ENCODE measurements at regions not wholly inside any gene's neighbourhood (a gene's known extent, or its start where the extent isn't known, plus 50 kb on each side); places are given as distances from the start of the nearest gene placed in this dataset.

- 34 to 61% (median 58%) methylated on average over 4 of the region's 4 CpGs for whole genome bisulfite sequencing, 5 donors
- no peak overlapping the region for H3K4me3 ChIP-seq
- no peak overlapping the region for H3K27ac ChIP-seq
- DNase-seq = no peak
- no peaks in the 10 kb centered on the region for H3K9me3 ChIP-seq
- H3K4me1 ChIP-seq = peaks cover 0 to 10% (median 0%) of the 10 kb centered on the region in 6 donors
- H3K27me3 ChIP-seq (replicated peaks in 1 of 7) = peaks cover 0 to 47% (median 0%) of the 10 kb centered on the region in 7 donors
- no peak for TF ChIP-seq POLR2A (IDR thresholded peaks at IDR 0.05)
- TF ChIP-seq POLR2AphosphoS5 (IDR thresholded peaks at IDR 0.05) = no peak
- no peak for TF ChIP-seq CTCF (IDR thresholded peaks at IDR 0.05 in 8 of 11, conservative IDR thresholded peaks at IDR 0.05 in 3 of 11)
- no peaks in the 10 kb centered on the region for H3K36me3 ChIP-seq
- intact Hi-C loops (cut with DNase I; ENCODE audit: low total_unique reads) = no loop called here
Measured at GRCh38 chr2:235144291-235144690, 192.5 kb downstream of the SH3BP4 start.

GRCh38 chr2:235146206-235146605 is 194.4 kb downstream of the SH3BP4 start:
- intact Hi-C loops (cut with DNase I; ENCODE audit: low total_unique reads) = no loop called here

GRCh38 chr2:235146871-235147565 is 195.2 kb downstream of the SH3BP4 start:
- no peaks in the 10 kb centered on the region for H3K9me3 ChIP-seq
- DNase-seq = no peak
- H3K4me1 ChIP-seq = peaks cover 0 to 10% (median 0%) of the 10 kb centered on the region in 6 donors
- no peak overlapping the region for H3K27ac ChIP-seq
- H3K4me3 ChIP-seq = no peak overlapping the region
- no peaks in the 10 kb centered on the region for H3K36me3 ChIP-seq
- TF ChIP-seq CTCF (IDR thresholded peaks at IDR 0.05 in 8 of 11, conservative IDR thresholded peaks at IDR 0.05 in 3 of 11) = no peak
- TF ChIP-seq POLR2AphosphoS5 (IDR thresholded peaks at IDR 0.05) = no peak
- TF ChIP-seq POLR2A (IDR thresholded peaks at IDR 0.05) = no peak
- 85 to 92% (median 91%) methylated on average over 16 of the region's 16 CpGs for WGBS, 5 donors
- intact Hi-C loops (cut with DNase I; ENCODE audit: low total_unique reads) = no loop called here
- peaks cover 0 to 65% (median 0%) of the 10 kb centered on the region in 7 donors for H3K27me3 ChIP-seq (replicated peaks in 1 of 7)

More at GRCh38 chr2:235146206-235146605, 194.4 kb downstream of the SH3BP4 start:
- H3K4me3 ChIP-seq = no peak overlapping the region
- H3K4me1 ChIP-seq = peaks cover 0 to 10% (median 0%) of the 10 kb centered on the region in 6 donors
- H3K36me3 ChIP-seq = no peaks in the 10 kb centered on the region
- no peak for TF ChIP-seq POLR2A (IDR thresholded peaks at IDR 0.05)
- TF ChIP-seq CTCF (IDR thresholded peaks at IDR 0.05 in 8 of 11, conservative IDR thresholded peaks at IDR 0.05 in 3 of 11) = no peak
- no peak for TF ChIP-seq POLR2AphosphoS5 (IDR thresholded peaks at IDR 0.05)
- H3K27ac ChIP-seq = no peak overlapping the region
- peaks cover 0 to 61% (median 0%) of the 10 kb centered on the region in 7 donors for H3K27me3 ChIP-seq (replicated peaks in 1 of 7)
- 61 to 88% (median 75%) methylated on average over 1 of the region's 1 CpG for WGBS, 5 donors
- DNase-seq = no peak
- no peaks in the 10 kb centered on the region for H3K9me3 ChIP-seq

All from spleen (tissue), 11 donors.